HepG2 (cell line): ENCODE measurements at regions not wholly inside any gene's neighbourhood (a gene's known extent, or its start where the extent isn't known, plus 50 kb on each side); places are given as distances from the start of the nearest gene placed in this dataset.

Experiments
- CHD4 ChIP-seq: fragments of 200-600 bp; sonication (generic); IDR thresholded peaks from 2 replicates; pipeline ENCODE4 v1.7.0; 2017; ENCODE audit warnings: mild to moderate bottlenecking, low read length, borderline replicate concordance
- E2F1 ChIP-seq: sonication (generic); formaldehyde crosslinking; IDR thresholded peaks from 2 replicates; pipeline ENCODE4 v1.5.0; 2020; ENCODE audit warnings: missing genetic modification reagents
- ETV6 ChIP-seq: sonication (generic); formaldehyde crosslinking; conservative IDR thresholded peaks from 2 replicates; pipeline ENCODE4 v1.4.0; 2020; ENCODE audit warnings: missing genetic modification reagents
- TBL1XR1 ChIP-seq: fragments of 150-350 bp; IDR thresholded peaks from 2 replicates; pipeline ENCODE4 v1.6.1; 2014; ENCODE audit warnings: borderline replicate concordance, low read length; ENCODE audit not compliant: partially characterized antibody
- TF ChIP-seq, protein P1 (sequence below): sonication (generic); formaldehyde crosslinking; IDR thresholded peaks from 2 replicates; pipeline ENCODE4 v1.5.0; 2020; ENCODE audit warnings: mild to moderate bottlenecking, missing genetic modification reagents, moderate library complexity
- TF ChIP-seq, protein P2 (sequence below): sonication (generic); formaldehyde crosslinking; conservative IDR thresholded peaks from 2 replicates; pipeline ENCODE4 v1.4.0; 2020; ENCODE audit warnings: missing genetic modification reagents
- TF ChIP-seq, protein P3 (sequence below): sonication (generic); formaldehyde crosslinking; IDR thresholded peaks from 2 replicates; pipeline ENCODE4 v1.8.1; 2022; ENCODE audit warnings: mild to moderate bottlenecking, missing genetic modification reagents

- TF ChIP-seq, protein P1, sequence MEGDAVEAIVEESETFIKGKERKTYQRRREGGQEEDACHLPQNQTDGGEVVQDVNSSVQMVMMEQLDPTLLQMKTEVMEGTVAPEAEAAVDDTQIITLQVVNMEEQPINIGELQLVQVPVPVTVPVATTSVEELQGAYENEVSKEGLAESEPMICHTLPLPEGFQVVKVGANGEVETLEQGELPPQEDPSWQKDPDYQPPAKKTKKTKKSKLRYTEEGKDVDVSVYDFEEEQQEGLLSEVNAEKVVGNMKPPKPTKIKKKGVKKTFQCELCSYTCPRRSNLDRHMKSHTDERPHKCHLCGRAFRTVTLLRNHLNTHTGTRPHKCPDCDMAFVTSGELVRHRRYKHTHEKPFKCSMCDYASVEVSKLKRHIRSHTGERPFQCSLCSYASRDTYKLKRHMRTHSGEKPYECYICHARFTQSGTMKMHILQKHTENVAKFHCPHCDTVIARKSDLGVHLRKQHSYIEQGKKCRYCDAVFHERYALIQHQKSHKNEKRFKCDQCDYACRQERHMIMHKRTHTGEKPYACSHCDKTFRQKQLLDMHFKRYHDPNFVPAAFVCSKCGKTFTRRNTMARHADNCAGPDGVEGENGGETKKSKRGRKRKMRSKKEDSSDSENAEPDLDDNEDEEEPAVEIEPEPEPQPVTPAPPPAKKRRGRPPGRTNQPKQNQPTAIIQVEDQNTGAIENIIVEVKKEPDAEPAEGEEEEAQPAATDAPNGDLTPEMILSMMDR (CRISPR knock-in tag), result no peak
- TF ChIP-seq TBL1XR1, result no peak
- TF ChIP-seq, protein P2, sequence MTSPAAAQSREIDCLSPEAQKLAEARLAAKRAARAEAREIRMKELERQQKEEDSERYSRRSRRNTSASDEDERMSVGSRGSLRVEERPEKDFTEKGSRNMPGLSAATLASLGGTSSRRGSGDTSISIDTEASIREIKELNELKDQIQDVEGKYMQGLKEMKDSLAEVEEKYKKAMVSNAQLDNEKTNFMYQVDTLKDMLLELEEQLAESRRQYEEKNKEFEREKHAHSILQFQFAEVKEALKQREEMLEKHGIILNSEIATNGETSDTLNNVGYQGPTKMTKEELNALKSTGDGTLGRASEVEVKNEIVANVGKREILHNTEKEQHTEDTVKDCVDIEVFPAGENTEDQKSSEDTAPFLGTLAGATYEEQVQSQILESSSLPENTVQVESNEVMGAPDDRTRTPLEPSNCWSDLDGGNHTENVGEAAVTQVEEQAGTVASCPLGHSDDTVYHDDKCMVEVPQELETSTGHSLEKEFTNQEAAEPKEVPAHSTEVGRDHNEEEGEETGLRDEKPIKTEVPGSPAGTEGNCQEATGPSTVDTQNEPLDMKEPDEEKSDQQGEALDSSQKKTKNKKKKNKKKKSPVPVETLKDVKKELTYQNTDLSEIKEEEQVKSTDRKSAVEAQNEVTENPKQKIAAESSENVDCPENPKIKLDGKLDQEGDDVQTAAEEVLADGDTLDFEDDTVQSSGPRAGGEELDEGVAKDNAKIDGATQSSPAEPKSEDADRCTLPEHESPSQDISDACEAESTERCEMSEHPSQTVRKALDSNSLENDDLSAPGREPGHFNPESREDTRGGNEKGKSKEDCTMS (CRISPR knock-in tag), result no peak
- TF ChIP-seq, protein P3, sequence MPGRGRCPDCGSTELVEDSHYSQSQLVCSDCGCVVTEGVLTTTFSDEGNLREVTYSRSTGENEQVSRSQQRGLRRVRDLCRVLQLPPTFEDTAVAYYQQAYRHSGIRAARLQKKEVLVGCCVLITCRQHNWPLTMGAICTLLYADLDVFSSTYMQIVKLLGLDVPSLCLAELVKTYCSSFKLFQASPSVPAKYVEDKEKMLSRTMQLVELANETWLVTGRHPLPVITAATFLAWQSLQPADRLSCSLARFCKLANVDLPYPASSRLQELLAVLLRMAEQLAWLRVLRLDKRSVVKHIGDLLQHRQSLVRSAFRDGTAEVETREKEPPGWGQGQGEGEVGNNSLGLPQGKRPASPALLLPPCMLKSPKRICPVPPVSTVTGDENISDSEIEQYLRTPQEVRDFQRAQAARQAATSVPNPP, result no peak
- no peak for TF ChIP-seq E2F1
- TF ChIP-seq ETV6 (CRISPR knock-in tag), result no peak
- TF ChIP-seq CHD4, result no peak
Observed at GRCh38 chr11:29713831-29714320, 303.0 kb downstream of the KCNA4 start.
